Small intestine (tissue), 7 donors: ENCODE measurements at regions not wholly inside any gene's neighbourhood (a gene's known extent, or its start where the extent isn't known, plus 50 kb on each side); places are given as distances from the start of the nearest gene placed in this dataset.
"Not testable (repeated sequence)": the region's sequence is repeated elsewhere in the genome, so short reads cannot be mapped to it uniquely, and the experiment has no call there.

Source experiments
- DNase-seq, 2 donors: peaks; one replicate each; pipeline versions ENCODE4 v3.0.0 to v3.0.0-alpha.2; 2013
- FAIRE-seq: peaks from 2 replicates; lab custom pipeline; 2012; peaks lifted over from hg19 to GRCh38; lab: Jason Lieb, UNC
- H3K27ac ChIP-seq, 3 donors: one replicate each; pipeline ENCODE4 v1.5.1; 2013; ENCODE audit warnings: low read length in 2 of 3, mild to moderate bottlenecking in 2 of 3, control low read depth in 1 of 3, inconsistent platforms in 1 of 3, low read depth in 1 of 3, moderate library complexity in 1 of 3
- H3K27me3 ChIP-seq, 3 donors: one replicate each; pipeline ENCODE4 v1.6.1; 2013; ENCODE audit warnings: low read length in 3 of 3, inconsistent platforms in 1 of 3; ENCODE audit not compliant: control insufficient read depth in 3 of 3, insufficient read depth in 3 of 3
- H3K36me3 ChIP-seq, 3 donors: one replicate each; pipeline ENCODE4 v1.6.1; 2013; ENCODE audit warnings: low read length in 3 of 3, inconsistent platforms in 1 of 3, low read depth in 1 of 3, mild to moderate bottlenecking in 1 of 3, moderate library complexity in 1 of 3; ENCODE audit not compliant: control insufficient read depth in 3 of 3, insufficient read depth in 2 of 3
- H3K4me1 ChIP-seq, 3 donors: one replicate each; pipeline ENCODE4 v1.6.1; 2013; ENCODE audit warnings: low read length in 2 of 3, inconsistent platforms in 1 of 3, low read depth in 1 of 3, mild to moderate bottlenecking in 1 of 3, moderate library complexity in 1 of 3; ENCODE audit not compliant: control insufficient read depth in 3 of 3, insufficient read depth in 2 of 3
- H3K4me3 ChIP-seq, 3 donors: one replicate each; pipeline ENCODE4 v1.5.1; 2013; ENCODE audit warnings: low read length in 3 of 3, control low read depth in 1 of 3, inconsistent platforms in 1 of 3, low read depth in 1 of 3, mild to moderate bottlenecking in 1 of 3, moderate library complexity in 1 of 3
- H3K9me3 ChIP-seq, 2 donors: one replicate each; pipeline ENCODE4 v1.6.1; 2013; ENCODE audit warnings: low read depth in 1 of 2, low read length in 1 of 2; ENCODE audit not compliant: control insufficient read depth in 2 of 2, insufficient read depth in 1 of 2
- WGBS, 3 donors: extraction: QIAGEN DNeasy Blood & Tissue Kit; methylation state at CpG; one replicate each; pipeline ENCODE4 v1.1.7; 2013; 5-methylcytosine and 5-hydroxymethylcytosine counted together
- donor health status: healthy with polysubstance abuse.
- donor health status: control.
- donor health status: control.
- donor health status: Bipolar disorder and iron deficiency.
- donor health status: healthy.

- no peaks in the 10 kb centered on the region for H3K36me3 ChIP-seq
- no peaks in the 10 kb centered on the region for H3K4me1 ChIP-seq
- DNase-seq: no peak
- H3K4me3 ChIP-seq: no peak overlapping the region
- no peaks in the 10 kb centered on the region for H3K27me3 ChIP-seq
- 54 to 82% (median 65%) methylated on average over 1 of the region's 1 CpG for WGBS, 3 donors
- H3K9me3 ChIP-seq: no peaks in the 10 kb centered on the region
- FAIRE-seq: no peak
- H3K27ac ChIP-seq: no peak overlapping the region
These were observed 180.3 kb downstream of the SLCO4C1 start for GRCh38 chr5:102115736-102116135.

DNA sequence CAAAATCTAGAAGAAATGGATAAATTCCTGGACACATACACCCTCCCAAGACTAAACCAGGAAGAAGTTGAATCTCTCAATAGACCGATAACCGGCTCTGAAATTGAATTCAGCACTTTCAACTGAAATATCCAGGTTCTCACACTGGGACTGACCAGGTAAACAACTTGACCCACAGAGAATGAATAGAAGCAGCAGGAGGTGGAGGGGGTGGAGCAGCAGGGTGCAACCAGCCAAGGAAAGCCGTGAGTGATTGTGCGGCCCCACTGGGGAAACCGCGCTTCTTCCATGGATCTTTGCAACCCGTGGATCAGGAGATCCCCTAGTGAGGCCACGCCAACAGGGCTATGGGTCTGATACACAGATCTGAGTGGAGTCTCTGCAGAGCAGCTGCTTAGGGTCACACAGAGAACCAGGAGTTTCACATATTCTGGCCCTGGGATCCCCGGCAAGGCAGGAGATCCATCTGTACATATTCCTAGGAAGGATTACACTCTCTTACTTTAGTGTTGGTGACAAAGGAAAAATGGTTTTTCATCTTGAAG, 181.5 kb downstream of the SLCO4C1 start:
- DNase-seq: no peak
- no peaks in the 10 kb centered on the region for H3K9me3 ChIP-seq
- H3K4me1 ChIP-seq: no peaks in the 10 kb centered on the region
- FAIRE-seq: no peak
- H3K27ac ChIP-seq: no peak overlapping the region
- no peaks in the 10 kb centered on the region for H3K36me3 ChIP-seq
- H3K4me3 ChIP-seq: no peak overlapping the region
- H3K27me3 ChIP-seq: no peaks in the 10 kb centered on the region
- WGBS, 3 donors: 73 to 85% (median 73%) methylated on average over 9 of the region's 9 CpGs

DNA sequence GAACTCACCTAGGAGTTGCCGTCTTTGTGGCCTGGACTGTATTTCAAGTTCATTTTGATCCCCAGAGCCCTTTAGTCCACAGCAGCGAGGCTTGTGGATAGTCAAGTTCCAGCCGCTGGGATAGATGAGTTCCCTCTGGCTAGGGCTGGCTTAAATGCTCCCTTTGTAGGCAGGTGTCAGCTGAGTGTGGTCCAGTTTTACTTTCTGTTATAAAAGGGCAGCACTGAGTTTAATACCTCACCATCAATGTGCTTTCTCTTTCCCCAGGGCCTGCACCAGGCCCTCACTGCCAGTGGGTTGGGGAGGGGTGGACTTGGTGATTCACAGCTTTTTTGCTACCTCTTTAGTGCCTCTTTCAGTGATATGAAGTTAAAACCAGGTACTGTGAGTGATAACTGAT, 188.2 kb downstream of the SLCO4C1 start:
- H3K4me3 ChIP-seq: no peak overlapping the region
- FAIRE-seq: no peak
- peaks cover 0 to 5% (median 0%) of the 10 kb centered on the region in 3 donors for H3K4me1 ChIP-seq
- H3K27me3 ChIP-seq: no peaks in the 10 kb centered on the region
- no peaks in the 10 kb centered on the region for H3K9me3 ChIP-seq
- DNase-seq: no peak
- H3K27ac ChIP-seq: no peak overlapping the region
- H3K36me3 ChIP-seq: no peaks in the 10 kb centered on the region
- WGBS, 3 donors: 42 to 72% (median 59%) methylated on average over 3 of the region's 3 CpGs

GRCh38 chr5:102106599-102106998, 189.5 kb downstream of the SLCO4C1 start:
- H3K27me3 ChIP-seq: no peaks in the 10 kb centered on the region
- H3K4me1 ChIP-seq: peaks cover 0 to 5% (median 0%) of the 10 kb centered on the region in 3 donors
- no peaks in the 10 kb centered on the region for H3K9me3 ChIP-seq
- DNase-seq (no peak), FAIRE-seq (no peak)
- no peak overlapping the region for H3K4me3 ChIP-seq
- no peak overlapping the region for H3K27ac ChIP-seq
- no peaks in the 10 kb centered on the region for H3K36me3 ChIP-seq

- 44 to 69% (median 53%) methylated on average over 9 of the region's 9 CpGs for WGBS, 3 donors
- Histone ChIP-seq H3K36me3 (no peaks in the 10 kb centered on the region), H3K4me3 (no peak overlapping the region), H3K9me3 (peaks cover 0 to 10% of the 10 kb centered on the region in 2 donors), H3K4me1 (peaks cover 0 to 20% (median 0%) of the 10 kb centered on the region in 3 donors), H3K27ac (peak overlapping the region in 1 of 3 donors; percentile 68), H3K27me3 (no peaks in the 10 kb centered on the region)
- DNase-seq (peak; percentile 20 to 92), FAIRE-seq (no peak)
These were observed 196.2 kb downstream of the SLCO4C1 start for GRCh38 chr5:102099766-102100331.

DNA sequence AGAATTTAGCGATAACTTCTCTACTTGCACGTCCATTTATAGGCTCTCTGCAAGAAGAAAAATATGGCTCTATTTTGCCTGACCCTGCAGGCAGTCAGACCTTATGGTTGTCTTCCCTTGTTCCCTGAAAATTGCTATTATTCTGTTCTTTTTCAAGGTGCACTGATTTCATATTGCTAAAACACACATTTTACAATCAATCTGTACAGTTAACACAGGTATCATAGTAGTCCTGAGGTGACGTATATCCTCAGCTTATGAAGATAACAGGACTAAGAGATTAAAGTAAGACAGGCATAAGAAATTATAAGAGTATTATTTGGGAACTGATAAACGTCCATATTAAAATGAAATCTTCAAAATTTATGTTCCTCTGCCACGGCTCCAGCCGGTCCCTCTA, 197.0 kb downstream of the SLCO4C1 start:
- not testable (repeated sequence) for H3K4me3 ChIP-seq, H3K27me3 ChIP-seq, FAIRE-seq, H3K27ac ChIP-seq, H3K36me3 ChIP-seq, DNase-seq, H3K9me3 ChIP-seq
- 81 to 87% (median 87%) methylated on average over 6 of the region's 6 CpGs for WGBS, 3 donors
- H3K4me1 ChIP-seq: peaks cover 0 to 20% (median 0%) of the 10 kb centered on the region in 3 donors

- WGBS, 3 donors: 42 to 67% (median 52%) methylated on average over 3 of the region's 3 CpGs
These were observed 197.5 kb downstream of the SLCO4C1 start for GRCh38 chr5:102098606-102099005.

GRCh38 chr5:102090770-102091169, 205.3 kb downstream of the SLCO4C1 start:
- Histone ChIP-seq H3K27me3 (no peaks in the 10 kb centered on the region), H3K4me1 (peaks cover 0 to 10% (median 0%) of the 10 kb centered on the region in 3 donors), H3K4me3 (no peak overlapping the region), H3K36me3 (no peaks in the 10 kb centered on the region), H3K27ac (no peak overlapping the region), H3K9me3 (peaks cover 0 to 9% of the 10 kb centered on the region in 2 donors)
- FAIRE-seq: no peak
- DNase-seq: peak; percentile 6 to 67

More at GRCh38 chr5:102098606-102099005, 197.5 kb downstream of the SLCO4C1 start:
- H3K36me3 ChIP-seq, FAIRE-seq, H3K27ac ChIP-seq, H3K27me3 ChIP-seq, DNase-seq, H3K4me3 ChIP-seq, H3K9me3 ChIP-seq: not testable (repeated sequence)
- H3K4me1 ChIP-seq: peaks cover 0 to 20% (median 0%) of the 10 kb centered on the region in 3 donors

GRCh38 chr5:102089883-102090282, 206.2 kb downstream of the SLCO4C1 start:
- Histone ChIP-seq H3K27ac (no peak overlapping the region), H3K27me3 (no peaks in the 10 kb centered on the region), H3K36me3 (no peaks in the 10 kb centered on the region), H3K4me3 (no peak overlapping the region), H3K4me1 (peaks cover 0 to 10% (median 0%) of the 10 kb centered on the region in 3 donors), H3K9me3 (peaks cover 0 to 9% of the 10 kb centered on the region in 2 donors)
- 76 to 89% (median 80%) methylated on average over 2 of the region's 2 CpGs for WGBS, 3 donors
- DNase-seq (no peak), FAIRE-seq (no peak)
